GM23338 (cell line): ENCODE measurements at regions not wholly inside any gene's neighbourhood (a gene's known extent, or its start where the extent isn't known, plus 50 kb on each side); places are given as distances from the start of the nearest gene placed in this dataset.

Experiments used
- ATAC-seq: fragments of 200-7000 bp; cut with Tn5 transposase; 3 replicates; pipeline ENCODE4 v1.9.1; 2020
- DNase-seq: peaks from one replicate; pipeline ENCODE4 v3.0.0-alpha.2; 2015; ENCODE audit warnings: low spot score
- H2AFZ ChIP-seq: fragments of 200-600 bp; sonication (generic); 2 replicates; pipeline ENCODE4 v1.8.0; 2016; ENCODE audit warnings: antibody characterized with exemption, mild to moderate bottlenecking, moderate library complexity
- H3F3A ChIP-seq: fragments of 200-600 bp; sonication (generic); replicated peaks from 2 replicates; pipeline ENCODE4 v1.8.0; 2017; ENCODE audit warnings: antibody characterized with exemption, mixed run types, low read depth
- H3K27ac ChIP-seq: fragments of 200-600 bp; sonication (generic); 2 replicates; pipeline ENCODE4 v1.6.1; 2016; ENCODE audit warnings: low read depth
- H3K27me3 ChIP-seq: fragments of 200-600 bp; sonication (generic); 2 replicates; pipeline ENCODE4 v1.8.0; 2016; ENCODE audit warnings: mild to moderate bottlenecking, mixed run types, moderate library complexity; ENCODE audit not compliant: insufficient read depth
- H3K36me3 ChIP-seq: fragments of 200-600 bp; sonication (generic); 2 replicates; pipeline ENCODE4 v1.8.0; 2016; ENCODE audit warnings: mild to moderate bottlenecking; ENCODE audit not compliant: insufficient read depth
- H3K4me1 ChIP-seq: fragments of 200-600 bp; sonication (generic); 2 replicates; pipeline ENCODE4 v1.8.0; 2016; ENCODE audit warnings: mild to moderate bottlenecking, moderate library complexity; ENCODE audit not compliant: insufficient read depth
- H3K4me2 ChIP-seq: fragments of 200-600 bp; sonication (generic); 2 replicates; pipeline ENCODE4 v1.7.1; 2017; ENCODE audit warnings: mixed run types
- H3K4me3 ChIP-seq: fragments of 200-600 bp; sonication (generic); 2 replicates; pipeline ENCODE4 v1.6.1; 2016; ENCODE audit warnings: mixed run types
- H3K79me2 ChIP-seq: fragments of 200-600 bp; sonication (generic); replicated peaks from 2 replicates; pipeline ENCODE4 v1.8.0; 2017; ENCODE audit warnings: mild to moderate bottlenecking; ENCODE audit not compliant: insufficient read depth
- H3K9me2 ChIP-seq: fragments of 200-600 bp; sonication (generic); 2 replicates; pipeline ENCODE4 v1.8.0; 2017; ENCODE audit not compliant: insufficient read depth
- H4K20me1 ChIP-seq: fragments of 200-600 bp; sonication (generic); replicated peaks from 2 replicates; pipeline ENCODE4 v1.8.0; 2017; ENCODE audit warnings: mild to moderate bottlenecking; ENCODE audit not compliant: insufficient read depth
- H3K27ac Mint-ChIP-seq: 2 replicates; pipeline ENCODE4 v1.8.0; 2020; ENCODE audit warnings: inconsistent platforms, mild to moderate bottlenecking, moderate library complexity, mixed read lengths
- H3K27me3 Mint-ChIP-seq: 3 replicates; pipeline ENCODE4 v1.8.0; 2022; ENCODE audit warnings: low read depth, mild to moderate bottlenecking, moderate library complexity, mixed read lengths, inconsistent platforms; ENCODE audit not compliant: insufficient read depth, poor library complexity
- H3K36me3 Mint-ChIP-seq: 3 replicates; pipeline ENCODE4 v1.8.0; 2021; ENCODE audit warnings: low read depth, mild to moderate bottlenecking, inconsistent platforms, moderate library complexity, mixed read lengths
- H3K4me1 Mint-ChIP-seq: 3 replicates; pipeline ENCODE4 v1.8.0; 2020; ENCODE audit warnings: mild to moderate bottlenecking, inconsistent platforms, mixed read lengths
- H3K4me3 Mint-ChIP-seq: 3 replicates; pipeline ENCODE4 v1.8.0; 2021; ENCODE audit warnings: moderate library complexity, mild to moderate bottlenecking, inconsistent platforms, mixed read lengths
- H3K9me3 Mint-ChIP-seq: 3 replicates; pipeline ENCODE4 v1.8.0; 2020; ENCODE audit warnings: moderate library complexity, mild to moderate bottlenecking, inconsistent platforms, mixed read lengths
- CREB1 ChIP-seq: fragments of 250-450 bp; sonication (Bioruptor Pico); IDR thresholded peaks from 2 replicates; pipeline ENCODE4 v1.5.0; 2020; ENCODE audit warnings: low read depth, mild to moderate bottlenecking, moderate library complexity
- CTCF ChIP-seq, 2 experiments: fragments of 200-600 bp in 1 of 2; sonication (generic) in 1 of 2; conservative IDR thresholded peaks; 2 replicates each; pipeline versions ENCODE4 v1.5.1 to v1.6.1; 2016 to 2017; ENCODE audit warnings: antibody characterized with exemption in 2 of 2, low read depth in 2 of 2, mild to moderate bottlenecking in 2 of 2, moderate library complexity in 1 of 2
- ETS1 ChIP-seq: IDR thresholded peaks from 2 replicates; pipeline ENCODE4 v1.6.1; 2016; ENCODE audit warnings: antibody characterized with exemption
- EZH2 ChIP-seq: fragments of 200-600 bp; sonication (generic); IDR thresholded peaks from one replicate; pipeline ENCODE4 v1.8.0; 2017; ENCODE audit warnings: antibody characterized with exemption, mild to moderate bottlenecking, low read depth; ENCODE audit not compliant: unreplicated experiment
- EZH2phosphoT487 ChIP-seq: fragments of 200-600 bp; sonication (generic); IDR thresholded peaks from one replicate; pipeline ENCODE4 v1.8.1; 2018; ENCODE audit warnings: antibody characterized with exemption; ENCODE audit not compliant: unreplicated experiment
- JUNB ChIP-seq: IDR thresholded peaks from one replicate; pipeline ENCODE4 v1.6.1; 2016; ENCODE audit warnings: antibody characterized with exemption; ENCODE audit not compliant: unreplicated experiment
- NANOG ChIP-seq: IDR thresholded peaks from 2 replicates; pipeline ENCODE4 v1.6.1; 2016; ENCODE audit warnings: antibody characterized with exemption, borderline replicate concordance
- POLR2AphosphoS5 ChIP-seq: IDR thresholded peaks from 2 replicates; pipeline ENCODE4 v1.6.1; 2016; ENCODE audit warnings: antibody characterized with exemption, low read depth
- REST ChIP-seq: IDR thresholded peaks from one replicate; pipeline ENCODE4 v1.6.1; 2018; ENCODE audit warnings: antibody characterized with exemption; ENCODE audit not compliant: unreplicated experiment
- STAT1 ChIP-seq: IDR thresholded peaks from one replicate; pipeline ENCODE4 v1.6.1; 2016; ENCODE audit warnings: antibody characterized with exemption; ENCODE audit not compliant: unreplicated experiment
- ZNF114 ChIP-seq: fragments of 250-450 bp; sonication (Bioruptor Pico); IDR thresholded peaks from 2 replicates; pipeline ENCODE4 v1.5.0; 2020; ENCODE audit warnings: mild to moderate bottlenecking, moderate library complexity
- ZNF331 ChIP-seq: fragments of 250-450 bp; sonication (Bioruptor Pico); IDR thresholded peaks from 2 replicates; pipeline ENCODE4 v1.5.0; 2020; ENCODE audit warnings: low read depth, mild to moderate bottlenecking, moderate library complexity
- ZNF462 ChIP-seq: fragments of 250-450 bp; sonication (Bioruptor Pico); IDR thresholded peaks from 2 replicates; pipeline ENCODE4 v1.5.0; 2020; ENCODE audit warnings: mild to moderate bottlenecking, moderate library complexity

GRCh38 chr4:81557306-81557705 is 85.6 kb upstream of the RASGEF1B start:
- no peak overlapping the region for H3K4me3 ChIP-seq
- Mint-ChIP-seq H3K27ac (no peak overlapping the region), H3K9me3 (no peaks in the 10 kb centered on the region; the same call in 2 of the 3 replicates), H3K4me3 (no peak overlapping the region), H3K4me1 (peaks cover 29% of the 10 kb centered on the region), H3K36me3 (no peaks in the 10 kb centered on the region), H3K27me3 (no peaks in the 10 kb centered on the region)
- H3K4me2 ChIP-seq: 0 out of 2 replicates have a peak overlapping the region, but pooled peaks have one; percentile 41
- no peak for DNase-seq
- peaks cover 22% of the 10 kb centered on the region for H3K4me1 ChIP-seq
- no peaks in the 10 kb centered on the region for H3K36me3 ChIP-seq
- H3F3A ChIP-seq: no peaks in the 10 kb centered on the region
- no peaks in the 10 kb centered on the region for H4K20me1 ChIP-seq
- no peaks in the 10 kb centered on the region for H3K27me3 ChIP-seq
- no peaks in the 10 kb centered on the region for H3K9me2 ChIP-seq
- no peak for TF ChIP-seq EZH2phosphoT487
- TF ChIP-seq REST: no peak
- TF ChIP-seq CREB1 (CRISPR knock-in tag): no peak
- no peak for TF ChIP-seq ZNF462 (CRISPR knock-in tag)
- no peak for TF ChIP-seq JUNB
- TF ChIP-seq STAT1: no peak
- no peak for TF ChIP-seq EZH2
- TF ChIP-seq ZNF331 (CRISPR knock-in tag): no peak
- no peak for TF ChIP-seq NANOG
- no peak for TF ChIP-seq ZNF114 (CRISPR knock-in tag)
- TF ChIP-seq POLR2AphosphoS5: no peak
- no peak for TF ChIP-seq ETS1
- no peak for TF ChIP-seq CTCF (conservative IDR thresholded peaks at IDR 0.05; ENCODE audit: low read depth in 2 of 2)
- no peak overlapping the region for H3K27ac ChIP-seq
- no peak overlapping the region for H2AFZ ChIP-seq
- no peak for ATAC-seq
- H3K79me2 ChIP-seq: no peaks in the 10 kb centered on the region
